DMS153 treated with DMSO at 0.1 percent for 48 hours (cell line): ENCODE measurements at regions not wholly inside any gene's neighbourhood (a gene's known extent, or its start where the extent isn't known, plus 50 kb on each side); places are given as distances from the start of the nearest gene placed in this dataset.

Experiments
- DNase-seq: peaks from one replicate; lab custom pipeline; 2025; ENCODE audit not compliant: unreplicated experiment; lab: John Stamatoyannopoulos, UW

GRCh38 chr3:94256888-94257813, 194.3 kb downstream of the NSUN3 start:
- DNase-seq, result no peak

DNA sequence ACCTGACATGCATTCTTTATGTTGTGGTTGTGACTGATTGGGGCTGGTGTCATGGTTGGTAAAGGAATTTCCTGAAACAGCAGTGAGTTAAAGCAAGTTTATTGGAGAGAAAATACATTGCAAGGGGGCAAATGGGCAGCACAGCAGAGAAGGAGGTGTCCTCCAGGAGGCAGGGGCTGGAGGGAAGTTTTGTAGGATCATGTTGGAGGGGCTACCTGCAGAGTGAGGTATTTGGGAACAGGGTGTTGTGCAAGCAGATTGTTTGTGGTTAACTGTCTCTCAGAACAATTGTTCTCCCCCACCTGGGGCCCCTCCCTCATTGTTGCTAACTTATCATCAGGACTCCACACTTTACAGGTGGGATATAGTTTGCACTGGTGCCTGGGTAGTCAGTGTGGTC, 196.0 kb downstream of the NSUN3 start:
- no peak for DNase-seq

DNA sequence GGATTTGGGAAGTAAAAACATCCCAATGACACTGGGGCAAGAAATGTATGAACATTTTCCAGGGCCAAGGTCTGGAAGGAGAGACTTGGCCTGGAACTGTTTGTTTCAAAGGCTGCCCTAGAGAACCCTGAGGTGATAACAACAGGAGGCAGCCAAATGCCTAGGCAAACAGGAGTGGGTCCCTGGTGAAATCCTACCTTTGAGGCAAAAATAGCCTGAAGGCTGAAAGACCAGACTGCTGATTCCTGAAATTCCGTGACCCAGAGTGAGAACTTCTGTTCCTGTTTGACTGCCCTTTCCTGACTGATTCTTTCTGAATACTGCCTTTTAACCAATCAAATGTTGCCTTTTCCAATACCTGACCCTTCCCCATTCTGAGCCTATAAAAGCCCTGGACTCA, 196.4 kb downstream of the NSUN3 start:
- DNase-seq, result no peak

DNA sequence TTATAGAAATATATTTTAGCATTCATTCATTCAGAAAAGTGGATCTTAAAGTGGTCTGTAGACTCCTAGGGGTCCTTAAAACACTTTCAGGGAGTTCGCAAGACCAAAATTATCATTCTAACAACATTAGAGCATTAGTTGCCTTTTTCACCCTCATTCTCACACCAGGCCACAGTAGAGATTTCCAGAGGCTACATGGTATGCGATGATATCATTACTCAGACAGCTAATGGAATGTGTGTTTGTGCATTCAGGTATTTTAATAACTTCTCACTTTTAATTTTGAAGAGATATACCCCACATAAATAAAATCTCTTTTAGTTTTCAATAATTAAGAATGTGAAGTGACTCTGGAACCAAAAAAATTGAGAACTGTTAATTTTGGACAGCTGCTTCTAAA, 206.9 kb downstream of the NSUN3 start:
- no peak for DNase-seq

DNA sequence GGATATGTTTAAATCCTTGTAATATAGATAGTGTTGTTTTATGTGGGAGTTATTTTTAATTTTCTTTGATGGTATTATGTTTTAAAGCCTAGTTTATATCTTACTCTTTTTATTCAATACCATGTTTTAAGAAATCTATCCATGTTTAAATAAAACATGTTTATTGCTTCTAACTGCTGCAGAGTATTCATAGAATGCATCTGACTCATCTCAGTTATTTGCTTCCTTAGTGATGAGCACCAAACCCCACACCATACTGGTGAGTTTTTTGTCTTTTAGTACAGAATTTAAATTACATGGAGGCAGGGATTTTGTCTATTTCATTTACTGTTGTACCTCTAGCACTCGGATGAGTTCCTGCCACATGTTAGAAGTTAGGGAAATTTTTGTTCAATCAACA, 209.2 kb downstream of the NSUN3 start:
- DNase-seq, result no peak

- DNase-seq, result no peak
Observed at GRCh38 chr3:94280958-94281357, 218.1 kb downstream of the NSUN3 start.

GRCh38 chr3:94285872-94286271, 223.0 kb downstream of the NSUN3 start:
- peak; percentile 2 for DNase-seq

DNA sequence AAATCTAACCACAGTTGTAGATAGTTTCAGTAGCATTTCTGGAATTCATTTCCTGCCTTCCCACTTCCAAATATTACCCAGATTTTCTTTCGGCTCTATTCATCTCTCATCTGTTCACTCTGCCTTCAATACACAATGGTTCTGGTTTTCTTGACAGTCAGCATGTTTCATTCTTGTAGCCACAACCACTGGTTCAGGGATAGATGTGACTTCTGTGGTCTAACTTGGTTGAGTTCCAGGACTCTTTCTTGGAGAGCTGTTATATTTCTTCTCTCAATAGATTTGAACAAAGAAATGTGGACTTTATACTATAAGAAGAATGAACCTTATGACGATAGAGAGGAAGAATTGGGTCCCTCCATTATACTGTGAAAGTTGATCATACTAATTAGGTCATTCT, 228.8 kb downstream of the NSUN3 start:
- no peak for DNase-seq

DNA sequence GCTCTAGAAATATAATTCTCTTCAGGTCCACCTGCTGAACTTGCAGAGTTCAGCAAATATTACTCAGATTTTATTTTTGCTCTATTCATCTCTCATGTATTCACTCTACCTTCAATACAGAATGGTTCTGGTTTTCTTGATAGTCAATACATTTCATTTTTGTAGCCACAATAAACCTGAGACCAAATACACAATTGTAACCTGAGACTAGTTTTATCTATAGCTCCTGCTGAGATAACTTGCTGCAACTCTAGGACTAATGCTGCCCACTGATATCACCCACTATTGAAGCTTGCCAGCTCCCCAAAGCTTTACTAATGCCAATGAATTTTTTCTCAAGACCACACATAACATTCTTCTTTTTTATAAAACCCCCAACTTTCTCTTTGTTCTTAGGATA, 229.3 kb downstream of the NSUN3 start:
- no peak for DNase-seq

DNA sequence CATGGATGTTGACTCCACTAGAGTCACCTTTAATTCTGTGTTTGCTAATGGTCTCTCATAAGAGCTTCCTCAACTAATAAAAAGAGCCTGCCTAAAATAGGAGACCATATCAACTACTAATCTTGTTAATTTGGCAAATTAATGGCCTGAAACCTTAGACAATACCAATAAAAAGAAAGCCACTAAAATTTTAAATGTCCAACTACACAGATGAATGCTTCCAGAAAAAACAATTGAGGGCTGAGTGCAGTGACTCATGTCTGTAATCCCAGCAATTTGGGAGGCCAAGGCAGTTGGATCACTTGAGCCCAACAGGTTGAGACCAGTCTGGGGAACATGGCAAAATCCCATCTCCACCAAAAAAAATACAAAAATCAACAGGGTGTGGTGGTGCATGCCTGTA, 230.9 kb downstream of the NSUN3 start:
- no peak for DNase-seq

GRCh38 chr3:94294806-94295205, 231.9 kb downstream of the NSUN3 start:
- no peak for DNase-seq

GRCh38 chr3:94299716-94300115, 236.9 kb downstream of the NSUN3 start:
- DNase-seq, result no peak

GRCh38 chr3:94301366-94301765, 238.5 kb downstream of the NSUN3 start:
- DNase-seq, result no peak

DNA sequence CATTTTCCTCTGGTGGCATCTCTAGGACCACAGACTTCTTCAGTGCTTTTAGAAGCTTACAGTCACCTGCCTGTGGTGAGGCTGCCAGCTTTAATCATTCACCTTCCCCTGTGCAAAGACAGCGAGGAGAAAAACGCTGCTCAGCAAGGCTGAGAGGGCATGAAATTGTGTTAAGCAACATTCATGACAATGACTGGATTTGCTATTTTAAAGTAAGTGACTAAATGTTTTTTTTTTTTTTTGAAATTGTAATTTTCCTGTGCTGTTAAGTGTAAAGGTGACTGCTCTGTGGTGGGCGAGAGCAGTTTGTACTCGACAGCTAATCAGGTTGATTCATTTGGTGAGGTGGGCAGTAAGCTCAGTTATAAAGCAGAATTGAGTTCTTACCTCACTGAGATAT, 240.4 kb downstream of the NSUN3 start:
- no peak for DNase-seq

DNA sequence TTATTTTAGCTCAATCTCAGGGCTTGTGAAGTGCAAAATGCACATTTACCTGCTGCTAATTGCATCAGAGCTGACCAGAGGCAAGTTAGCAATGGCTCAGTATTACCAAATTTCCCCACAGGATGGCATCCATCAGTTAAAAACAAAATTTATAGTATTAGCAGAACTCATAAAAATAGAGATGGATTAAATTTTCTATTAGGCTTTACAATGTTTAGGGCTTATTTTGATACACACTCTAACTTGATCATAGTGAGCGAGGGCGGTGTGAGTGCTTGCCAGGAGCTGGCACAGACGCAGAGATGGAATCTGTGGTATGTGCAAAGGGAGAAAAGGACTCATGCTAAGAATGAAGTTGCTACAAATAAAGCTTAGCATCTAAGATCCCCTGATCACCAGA, 241.0 kb downstream of the NSUN3 start:
- DNase-seq, result no peak

- no peak for DNase-seq
Observed at GRCh38 chr3:94304954-94305353, 242.1 kb downstream of the NSUN3 start.

GRCh38 chr3:94305835-94306611, 243.2 kb downstream of the NSUN3 start:
- DNase-seq, result no peak

GRCh38 chr3:94307588-94307987, 244.7 kb downstream of the NSUN3 start:
- DNase-seq, result no peak

DNA sequence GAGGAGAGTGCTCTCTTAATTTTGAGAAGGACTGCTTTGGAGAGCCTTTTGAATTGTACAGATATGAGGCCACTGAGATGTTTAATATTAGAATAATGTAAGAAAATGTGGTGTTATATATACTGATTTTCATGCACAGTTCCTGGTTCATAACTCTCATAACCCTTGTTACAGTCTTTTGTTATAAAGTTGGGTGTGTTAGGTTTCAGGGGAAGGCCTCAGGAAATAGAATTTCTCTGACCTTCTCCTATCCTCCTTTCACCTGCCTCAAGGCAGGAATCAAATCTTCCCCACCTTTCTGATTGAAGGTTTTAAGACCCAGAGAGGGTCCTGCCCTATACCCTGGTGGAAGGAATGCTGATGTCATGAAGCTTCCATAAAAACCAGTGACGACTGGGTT, 245.9 kb downstream of the NSUN3 start:
- DNase-seq, result no peak

DNA sequence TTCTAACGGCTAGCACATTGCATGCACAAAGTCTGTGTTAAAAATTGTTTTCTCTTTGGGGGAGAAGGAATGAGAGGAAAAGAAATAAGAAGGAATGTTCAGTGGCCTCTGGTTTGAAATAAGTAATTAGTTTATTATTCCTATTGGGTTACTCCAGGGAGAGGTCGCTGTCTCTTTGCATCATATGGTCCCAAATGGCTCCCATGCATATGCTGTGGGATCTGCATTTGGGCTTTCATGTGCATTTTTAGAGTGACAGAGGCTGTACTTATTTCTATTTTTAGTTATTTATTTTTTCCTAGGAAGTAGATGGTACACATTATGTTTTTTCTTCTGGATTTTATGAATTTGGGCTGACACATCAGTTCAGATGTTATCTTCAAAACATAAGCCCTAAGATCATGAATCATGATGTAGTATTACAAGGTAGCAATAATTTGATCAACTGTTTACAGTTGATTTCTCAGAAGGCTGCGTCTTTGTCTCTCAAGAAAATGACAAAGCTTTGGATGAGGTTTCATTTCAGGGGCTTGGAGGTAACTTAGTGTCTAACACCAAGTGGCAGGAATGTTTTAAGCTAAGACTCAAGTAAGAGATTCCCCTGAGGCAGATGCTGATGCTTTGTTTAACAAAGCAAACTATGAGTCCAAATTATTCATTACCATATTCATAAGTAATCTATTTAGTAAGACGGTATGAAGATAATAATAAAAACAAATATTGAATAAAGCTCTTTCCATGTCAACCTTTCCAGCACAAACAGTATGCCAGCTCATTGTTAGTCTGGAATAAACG, 247.7 kb downstream of the NSUN3 start:
- no peak for DNase-seq

DNA sequence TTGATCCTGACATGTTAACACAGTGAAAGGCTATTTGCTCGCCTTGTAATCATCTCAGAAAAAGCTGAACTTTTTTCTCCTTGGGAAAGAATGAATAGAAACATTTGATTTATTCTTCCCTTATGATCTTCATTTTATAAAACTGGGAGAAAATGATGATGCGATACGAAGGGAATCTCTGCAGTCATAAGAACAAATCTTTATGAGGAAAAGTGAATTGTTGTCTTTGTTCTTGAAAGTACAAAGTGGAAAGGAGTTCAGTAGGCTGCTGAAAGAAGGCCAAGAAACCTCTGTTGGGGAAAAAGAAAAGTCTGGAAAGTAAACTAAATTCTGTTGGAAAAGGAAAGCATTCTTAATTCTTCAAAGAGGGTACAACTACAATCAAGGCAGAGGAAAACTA, 248.8 kb downstream of the NSUN3 start:
- DNase-seq, result no peak
